Upper lobe of left lung (tissue), 4 donors: ENCODE measurements at regions not wholly inside any gene's neighbourhood (a gene's known extent, or its start where the extent isn't known, plus 50 kb on each side); places are given as distances from the start of the nearest gene placed in this dataset.

ENCODE experiments used
- POLR2A ChIP-seq, 4 donors: fragments of 450-650 bp; IDR thresholded peaks; one replicate each; pipeline ENCODE4 v1.5.1; 2016 to 2017; ENCODE audit warnings: antibody characterized with exemption in 4 of 4, mild to moderate bottlenecking in 2 of 4
- TF ChIP-seq, protein P1 (sequence below), 6 experiments: fragments of 450-650 bp in 4 of 6; fragments of 200-600 bp in 2 of 6; sonication (generic) in 2 of 6; IDR thresholded peaks; one replicate each; pipeline ENCODE4 v1.5.1; 2016 to 2019; ENCODE audit warnings: antibody characterized with exemption in 6 of 6

DNA sequence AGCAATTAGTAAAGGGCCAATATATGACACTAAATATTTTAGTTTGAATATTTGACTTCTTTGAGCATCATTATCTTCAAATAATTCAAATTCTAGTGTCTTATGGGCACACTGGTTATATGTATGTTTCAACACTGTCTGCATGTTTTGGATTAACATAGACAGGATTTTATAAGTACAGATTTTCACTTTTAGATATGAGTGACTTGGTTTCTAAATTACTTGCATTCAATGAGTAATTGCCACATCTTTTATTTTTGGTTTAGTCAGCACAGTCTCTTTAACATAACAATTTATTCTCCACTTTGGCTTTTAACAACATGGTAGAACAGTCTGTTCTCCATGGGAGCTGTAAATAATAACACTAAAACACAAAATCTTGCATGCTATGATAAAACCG, 674.8 kb downstream of the TBL1XR1 start:
- TF ChIP-seq POLR2A (IDR thresholded peaks at IDR 0.05) = no peak
- TF ChIP-seq, protein P1, sequence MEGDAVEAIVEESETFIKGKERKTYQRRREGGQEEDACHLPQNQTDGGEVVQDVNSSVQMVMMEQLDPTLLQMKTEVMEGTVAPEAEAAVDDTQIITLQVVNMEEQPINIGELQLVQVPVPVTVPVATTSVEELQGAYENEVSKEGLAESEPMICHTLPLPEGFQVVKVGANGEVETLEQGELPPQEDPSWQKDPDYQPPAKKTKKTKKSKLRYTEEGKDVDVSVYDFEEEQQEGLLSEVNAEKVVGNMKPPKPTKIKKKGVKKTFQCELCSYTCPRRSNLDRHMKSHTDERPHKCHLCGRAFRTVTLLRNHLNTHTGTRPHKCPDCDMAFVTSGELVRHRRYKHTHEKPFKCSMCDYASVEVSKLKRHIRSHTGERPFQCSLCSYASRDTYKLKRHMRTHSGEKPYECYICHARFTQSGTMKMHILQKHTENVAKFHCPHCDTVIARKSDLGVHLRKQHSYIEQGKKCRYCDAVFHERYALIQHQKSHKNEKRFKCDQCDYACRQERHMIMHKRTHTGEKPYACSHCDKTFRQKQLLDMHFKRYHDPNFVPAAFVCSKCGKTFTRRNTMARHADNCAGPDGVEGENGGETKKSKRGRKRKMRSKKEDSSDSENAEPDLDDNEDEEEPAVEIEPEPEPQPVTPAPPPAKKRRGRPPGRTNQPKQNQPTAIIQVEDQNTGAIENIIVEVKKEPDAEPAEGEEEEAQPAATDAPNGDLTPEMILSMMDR (IDR thresholded peaks at IDR 0.05) = no peak
